Left ventricle myocardium inferior (tissue), 1 donor: ENCODE measurements at regions not wholly inside any gene's neighbourhood (a gene's known extent, or its start where the extent isn't known, plus 50 kb on each side); places are given as distances from the start of the nearest gene placed in this dataset.
"Not testable (repeated sequence)": the region's sequence is repeated elsewhere in the genome, so short reads cannot be mapped to it uniquely, and the experiment has no call there.

Experiments used
- DNase-seq: peaks from one replicate; pipeline ENCODE4 v3.0.0-alpha.2; 2020
- H3K27ac ChIP-seq: fragments of 200-600 bp; replicated peaks from 2 replicates; pipeline ENCODE4 v1.8.0; 2021
- H3K27me3 ChIP-seq: fragments of 200-600 bp; 2 replicates; pipeline ENCODE4 v1.8.0; 2021; ENCODE audit warnings: low read depth
- H3K36me3 ChIP-seq: fragments of 200-600 bp; 2 replicates; pipeline ENCODE4 v1.8.0; 2021
- H3K4me1 ChIP-seq: fragments of 200-600 bp; 2 replicates; pipeline ENCODE4 v1.8.0; 2021
- H3K4me3 ChIP-seq: fragments of 200-600 bp; 2 replicates; pipeline ENCODE4 v1.8.0; 2021; ENCODE audit warnings: mild to moderate bottlenecking, moderate library complexity
- H3K9me3 ChIP-seq: fragments of 200-600 bp; replicated peaks from 2 replicates; pipeline ENCODE4 v1.8.0; 2021
- CTCF ChIP-seq: fragments of 200-600 bp; IDR thresholded peaks from 2 replicates; pipeline ENCODE4 v1.8.0; 2021; ENCODE audit warnings: antibody characterized with exemption, mild to moderate bottlenecking, borderline replicate concordance
- intact Hi-C: fragments of 100-400 bp; cut with micrococcal nuclease; formaldehyde crosslinking; loops from one replicate; pipeline ENCODE4 v1.11.0; 2022
- donor health status: DM: no; HTN: yes; CAD: no; lungs with severe emphysema.

GRCh38 chr22:49687333-49687732, 140.3 kb downstream of the BRD1 start:
- intact Hi-C loops, result no loop called here
- H3K36me3 ChIP-seq, result no peaks in the 10 kb centered on the region
- no peak for DNase-seq
- H3K4me3 ChIP-seq, result no peak overlapping the region
- H3K9me3 ChIP-seq, result peaks cover 25% of the 10 kb centered on the region
- no peak for TF ChIP-seq CTCF
- H3K27me3 ChIP-seq, result peaks cover 63% of the 10 kb centered on the region
- no peaks in the 10 kb centered on the region for H3K4me1 ChIP-seq
- no peak overlapping the region for H3K27ac ChIP-seq

- no peak for DNase-seq
- Histone ChIP-seq H3K9me3 (peaks cover 18% of the 10 kb centered on the region), H3K4me3 (no peak overlapping the region), H3K27me3 (peaks cover 61% of the 10 kb centered on the region), H3K36me3 (no peaks in the 10 kb centered on the region), H3K4me1 (no peaks in the 10 kb centered on the region), H3K27ac (no peak overlapping the region)
- intact Hi-C loops, result no loop called here
- no peak for TF ChIP-seq CTCF
These were observed 141.0 kb downstream of the BRD1 start for GRCh38 chr22:49686495-49687219.

DNA sequence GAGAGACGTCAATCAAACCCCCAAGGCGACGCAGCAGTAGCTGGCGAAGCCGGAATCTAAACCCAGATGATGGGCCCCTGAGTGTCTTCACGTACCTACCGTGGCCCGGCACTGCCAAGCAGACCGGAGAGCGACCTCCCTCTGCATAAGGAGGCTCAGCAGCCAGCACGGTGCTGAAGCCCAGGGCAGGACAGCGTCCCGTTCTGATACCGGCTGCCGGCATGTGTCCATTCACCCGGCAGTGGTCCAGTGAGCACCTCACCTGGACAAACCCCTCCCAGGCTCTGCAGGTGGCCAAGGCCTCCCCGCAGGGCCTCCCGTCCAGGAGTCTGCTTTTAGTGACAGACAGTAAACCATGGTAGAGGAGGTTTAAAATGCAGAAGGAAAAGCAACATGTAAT, 142.0 kb downstream of the BRD1 start:
- Histone ChIP-seq H3K9me3 (peaks cover 11% of the 10 kb centered on the region), H3K27me3 (peaks cover 51% of the 10 kb centered on the region), H3K4me1 (no peaks in the 10 kb centered on the region), H3K4me3 (no peak overlapping the region), H3K27ac (no peak overlapping the region), H3K36me3 (no peaks in the 10 kb centered on the region)
- no peak for TF ChIP-seq CTCF
- no peak for DNase-seq
- intact Hi-C loops, result no loop called here

DNA sequence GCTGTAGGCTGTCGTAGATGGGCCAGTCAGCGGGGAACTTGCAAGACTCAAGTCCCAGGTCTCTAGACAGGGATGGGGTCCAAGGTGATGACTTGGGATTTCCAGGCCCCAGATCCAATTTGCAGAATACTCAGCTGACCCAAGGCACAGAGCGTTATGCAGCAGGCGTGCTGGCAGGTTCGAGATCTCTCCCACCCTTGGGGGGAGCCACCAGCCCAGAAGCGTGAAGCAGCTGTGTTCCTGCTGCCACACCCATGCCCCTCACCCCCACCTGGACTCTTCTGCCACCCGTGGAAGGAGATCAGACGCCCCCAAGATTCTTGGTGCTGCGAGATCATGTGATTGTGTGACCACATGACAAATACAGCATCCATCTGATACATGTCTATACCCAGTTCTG, 142.6 kb downstream of the BRD1 start:
- no peak for TF ChIP-seq CTCF
- Histone ChIP-seq H3K27ac (no peak overlapping the region), H3K4me1 (no peaks in the 10 kb centered on the region), H3K36me3 (no peaks in the 10 kb centered on the region), H3K4me3 (no peak overlapping the region), H3K27me3 (peaks cover 50% of the 10 kb centered on the region), H3K9me3 (peaks cover 11% of the 10 kb centered on the region)
- DNase-seq, result no peak
- intact Hi-C loops, result no loop called here

- Histone ChIP-seq H3K36me3 (no peaks in the 10 kb centered on the region), H3K27ac (no peak overlapping the region), H3K9me3 (peaks cover 11% of the 10 kb centered on the region), H3K4me1 (no peaks in the 10 kb centered on the region), H3K27me3 (peaks cover 45% of the 10 kb centered on the region), H3K4me3 (no peak overlapping the region)
- no peak for DNase-seq
- intact Hi-C loops, result no loop called here
- TF ChIP-seq CTCF, result no peak
These were observed 144.6 kb downstream of the BRD1 start for GRCh38 chr22:49683032-49683431.

- H3K4me3 ChIP-seq, H3K36me3 ChIP-seq, intact Hi-C loops, H3K27ac ChIP-seq, DNase-seq, H3K4me1 ChIP-seq: not testable (repeated sequence)
- H3K9me3 ChIP-seq, result peaks cover 11% of the 10 kb centered on the region
- H3K27me3 ChIP-seq, result peaks cover 47% of the 10 kb centered on the region
These were observed 146.9 kb downstream of the BRD1 start for GRCh38 chr22:49680819-49681218.
